HUES6 (cell line): ENCODE measurements at regions not wholly inside any gene's neighbourhood (a gene's known extent, or its start where the extent isn't known, plus 50 kb on each side); places are given as distances from the start of the nearest gene placed in this dataset.
A peak's percentile ranks its signal among the peaks of the same experiment; 100 is the strongest.

Source experiments
- H3K27ac ChIP-seq: 2 replicates; pipeline ENCODE4 v1.7.0; 2013; ENCODE audit warnings: low read depth, mild to moderate bottlenecking, low read length, inconsistent platforms
- H3K27me3 ChIP-seq: 2 replicates; pipeline ENCODE4 v1.6.1; 2013; ENCODE audit warnings: low read length; ENCODE audit not compliant: control insufficient read depth, insufficient read depth
- H3K36me3 ChIP-seq: 2 replicates; pipeline ENCODE4 v1.6.1; 2013; ENCODE audit warnings: low read length; ENCODE audit not compliant: control insufficient read depth, insufficient read depth
- H3K4me1 ChIP-seq: 2 replicates; pipeline ENCODE4 v1.6.1; 2013; ENCODE audit warnings: low read length; ENCODE audit not compliant: control insufficient read depth, insufficient read depth
- H3K4me3 ChIP-seq: 2 replicates; pipeline ENCODE4 v1.5.1; 2013; ENCODE audit warnings: low read depth, low read length
- H3K9ac ChIP-seq: one replicate; pipeline ENCODE4 v1.6.1; 2013; ENCODE audit warnings: mild to moderate bottlenecking, low read length
- H3K9me3 ChIP-seq: 2 replicates; pipeline ENCODE4 v1.6.1; 2013; ENCODE audit warnings: low read depth, low read length; ENCODE audit not compliant: control insufficient read depth, insufficient read depth

DNA sequence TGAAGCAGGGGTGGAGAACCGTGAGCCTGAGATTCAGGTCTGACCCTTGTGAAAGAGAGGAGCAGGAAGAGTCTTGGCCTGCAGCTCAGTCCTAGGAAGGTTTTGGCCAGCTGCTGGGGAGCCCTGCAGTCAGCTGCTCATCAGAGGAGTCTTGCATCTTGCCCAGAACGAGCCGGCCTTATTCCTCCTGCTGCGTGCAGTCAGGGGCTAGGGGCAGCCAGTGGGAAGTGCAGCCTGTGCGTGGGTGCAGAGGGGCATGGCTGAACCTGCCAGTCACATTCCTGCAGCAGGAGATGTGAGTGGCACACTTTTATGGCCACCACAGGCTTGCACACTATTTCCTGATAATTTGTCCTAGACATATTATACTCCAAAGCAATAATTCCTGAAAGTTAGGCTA, 278.7 kb downstream of the NPR3 start:
- no peak overlapping the region for H3K4me3 ChIP-seq
- no peaks in the 10 kb centered on the region for H3K36me3 ChIP-seq
- H3K4me1 ChIP-seq, result no peaks in the 10 kb centered on the region; the same call in 1 of the 2 replicates
- H3K27me3 ChIP-seq, result no peaks in the 10 kb centered on the region
- H3K27ac ChIP-seq, result no peak overlapping the region
- no peak overlapping the region for H3K9ac ChIP-seq
- H3K9me3 ChIP-seq, result peaks cover 5% of the 10 kb centered on the region; the same call in 1 of the 2 replicates

DNA sequence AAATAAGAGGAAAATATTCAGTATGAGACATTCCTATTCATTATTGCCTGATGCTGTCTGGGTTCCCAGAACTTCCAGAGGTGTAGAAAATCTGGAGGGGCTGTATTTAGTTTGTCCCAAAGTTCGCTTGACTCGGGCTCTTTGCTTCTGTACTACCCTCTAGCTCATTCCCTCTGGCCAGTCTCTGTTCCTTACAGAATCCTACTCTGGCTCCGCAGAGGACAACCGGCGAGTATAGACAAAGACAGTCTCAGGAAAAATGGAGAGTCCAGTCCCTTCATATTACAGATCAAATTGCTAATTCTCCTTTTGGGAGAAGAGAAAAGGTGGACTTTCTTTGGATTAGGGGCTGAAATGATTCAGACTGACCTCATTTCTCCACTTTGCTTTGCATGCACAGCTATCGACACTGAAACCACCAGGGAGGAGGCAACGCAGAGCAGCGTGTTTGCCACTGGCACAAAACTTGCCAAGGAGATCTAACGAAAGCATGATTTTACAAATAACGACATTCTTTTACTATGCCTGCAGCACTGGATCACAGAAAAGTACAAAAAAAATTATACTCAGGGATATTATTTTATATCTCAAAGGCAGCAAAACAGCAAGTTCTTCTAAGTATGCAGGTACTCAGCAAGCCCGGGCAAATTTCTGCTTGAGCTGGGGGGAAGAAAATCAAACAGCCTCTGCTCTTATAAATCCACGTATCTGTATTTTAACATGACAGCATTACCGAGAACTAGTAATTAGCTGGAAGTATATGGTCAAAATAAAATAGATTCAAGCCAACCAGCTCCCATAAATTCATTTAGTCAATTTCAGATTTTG, 279.7 kb downstream of the NPR3 start:
- H3K9ac ChIP-seq, result no peak overlapping the region
- peaks cover 5% of the 10 kb centered on the region; the same call in 1 of the 2 replicates for H3K9me3 ChIP-seq
- H3K36me3 ChIP-seq, result no peaks in the 10 kb centered on the region
- H3K27ac ChIP-seq, result no peak overlapping the region
- H3K4me3 ChIP-seq, result no peak overlapping the region
- H3K4me1 ChIP-seq, result no peaks in the 10 kb centered on the region; the same call in 1 of the 2 replicates
- H3K27me3 ChIP-seq, result no peaks in the 10 kb centered on the region

DNA sequence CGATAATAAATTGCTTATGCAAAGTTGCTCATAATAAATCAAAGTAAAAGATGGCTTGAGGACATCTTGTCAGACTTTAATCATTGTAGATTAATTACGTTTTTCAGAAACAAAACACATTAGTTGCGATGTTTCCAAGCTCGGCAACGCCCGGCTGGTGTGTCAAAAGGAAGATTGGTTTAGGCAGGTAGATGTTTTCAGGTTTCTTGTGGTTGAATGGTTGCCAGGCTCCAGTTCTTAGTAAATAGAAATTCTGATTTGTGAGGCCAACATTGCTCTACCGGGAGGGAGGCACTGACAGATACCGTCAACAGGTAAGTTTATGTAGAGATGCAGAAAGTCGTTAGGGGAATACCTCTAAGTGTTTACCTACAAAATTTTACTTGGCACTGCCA, 280.3 kb downstream of the NPR3 start:
- no peaks in the 10 kb centered on the region for H3K36me3 ChIP-seq
- no peaks in the 10 kb centered on the region for H3K27me3 ChIP-seq
- no peak overlapping the region for H3K27ac ChIP-seq
- H3K9me3 ChIP-seq, result peaks cover 2% of the 10 kb centered on the region; the same call in 1 of the 2 replicates
- H3K9ac ChIP-seq, result no peak overlapping the region
- no peak overlapping the region for H3K4me3 ChIP-seq
- H3K4me1 ChIP-seq, result no peaks in the 10 kb centered on the region; the same call in 1 of the 2 replicates

DNA sequence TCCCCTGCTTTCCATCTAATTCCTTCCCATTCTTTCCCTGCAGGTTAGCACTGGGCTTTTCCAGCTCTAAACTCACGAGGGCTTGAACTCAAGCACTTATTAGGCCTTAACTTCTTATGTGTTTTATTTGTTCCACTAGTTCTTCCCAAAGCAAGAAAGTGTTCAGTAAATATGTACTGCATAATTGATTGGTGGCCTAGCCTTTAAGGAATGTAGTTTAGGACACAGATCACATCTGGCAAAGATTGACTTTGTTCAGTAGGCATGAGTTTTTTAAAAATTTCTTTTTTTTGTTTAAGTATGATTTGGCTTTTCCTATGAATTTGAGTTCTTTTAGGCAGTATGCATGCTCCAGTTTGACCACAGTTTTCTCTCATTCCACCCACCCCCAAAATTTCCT, 285.2 kb downstream of the NPR3 start:
- Histone ChIP-seq H3K27me3 (no peaks in the 10 kb centered on the region), H3K36me3 (no peaks in the 10 kb centered on the region), H3K9ac (no peak overlapping the region)

DNA sequence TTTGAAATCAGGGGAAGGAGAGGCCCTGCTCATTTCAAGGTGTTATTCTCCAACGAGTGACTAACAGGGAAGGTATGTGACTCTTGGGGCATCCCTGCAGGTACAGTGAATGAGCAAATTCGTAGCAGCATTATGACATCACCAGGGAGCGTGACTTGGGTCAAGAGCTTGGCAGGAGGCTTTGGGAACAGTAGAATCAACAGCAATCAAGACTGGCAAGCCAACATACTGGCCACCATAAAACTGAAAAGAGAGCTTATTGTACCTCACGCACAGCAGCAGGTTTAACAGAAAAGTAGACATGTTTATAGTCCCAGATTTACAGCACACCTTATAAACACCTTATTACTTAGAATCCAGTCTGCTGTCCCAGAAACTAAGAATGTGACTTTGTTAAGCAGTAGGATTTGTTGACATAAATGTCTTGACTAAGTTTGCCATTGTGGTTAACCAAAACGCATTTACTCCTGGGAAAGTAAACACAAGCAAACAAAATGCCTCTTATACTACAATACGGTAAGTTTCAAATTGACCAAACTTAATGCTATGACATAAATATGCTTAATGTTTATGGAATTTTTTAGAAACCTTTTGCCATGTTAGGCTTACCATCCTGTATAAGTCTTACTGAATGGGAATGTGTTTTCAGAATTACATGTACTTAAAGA, 297.8 kb downstream of the NPR3 start:
- Histone ChIP-seq H3K4me3 (no peak overlapping the region), H3K9ac (no peak overlapping the region), H3K27ac (peak overlapping the region; percentile 20; the same call in 1 of the 2 replicates), H3K9me3 (peaks cover 7% of the 10 kb centered on the region; the same call in 1 of the 2 replicates), H3K36me3 (no peaks in the 10 kb centered on the region), H3K27me3 (no peaks in the 10 kb centered on the region), H3K4me1 (peaks cover 7% of the 10 kb centered on the region)

More for the DNA sequence above, 285.2 kb downstream of the NPR3 start:
- Histone ChIP-seq H3K27ac (no peak overlapping the region), H3K4me3 (no peak overlapping the region), H3K4me1 (no peaks in the 10 kb centered on the region), H3K9me3 (no peaks in the 10 kb centered on the region)

DNA sequence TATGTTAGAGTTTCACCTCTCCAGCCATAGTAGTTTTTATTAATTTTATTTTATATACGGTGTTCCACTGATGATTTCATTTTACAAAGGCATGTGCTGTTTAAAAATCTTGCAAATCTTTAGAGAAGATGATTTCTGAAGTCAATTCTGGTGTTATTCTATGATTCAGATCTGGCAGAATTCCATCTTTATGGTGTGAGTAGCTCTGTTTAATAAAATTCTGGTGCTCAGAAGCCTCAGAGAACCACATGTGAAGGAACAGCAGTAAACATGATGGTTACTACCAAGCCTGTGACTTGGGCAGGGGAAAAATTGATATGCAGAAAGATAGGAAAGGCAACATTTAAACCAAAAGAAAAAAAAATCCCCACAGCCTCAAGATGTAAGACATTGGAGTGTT, 299.7 kb downstream of the NPR3 start:
- Histone ChIP-seq H3K27ac (no peak overlapping the region), H3K4me1 (peaks cover 7% of the 10 kb centered on the region), H3K36me3 (no peaks in the 10 kb centered on the region), H3K4me3 (no peak overlapping the region), H3K9me3 (peaks cover 16% of the 10 kb centered on the region), H3K9ac (no peak overlapping the region), H3K27me3 (no peaks in the 10 kb centered on the region)

DNA sequence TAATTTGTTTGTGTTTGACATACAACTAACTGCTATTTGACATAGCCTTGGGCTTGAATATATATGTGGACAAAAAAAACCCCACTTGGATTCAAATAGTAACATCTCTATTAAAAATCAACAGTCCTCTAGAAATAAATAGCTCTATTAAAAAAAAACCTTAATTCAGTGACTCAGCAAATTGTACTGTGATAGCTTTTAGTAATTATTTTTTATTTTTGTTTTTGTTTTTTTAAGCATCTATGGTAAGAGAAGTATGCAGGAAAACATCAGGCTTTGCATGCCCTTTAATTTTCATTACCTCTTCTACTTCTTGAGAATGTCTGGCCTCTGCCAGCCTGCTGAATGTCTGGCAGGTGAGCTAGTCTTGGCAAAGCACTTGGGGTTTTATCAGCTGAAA, 300.7 kb downstream of the NPR3 start:
- Histone ChIP-seq H3K9me3 (peaks cover 19% of the 10 kb centered on the region), H3K27me3 (no peaks in the 10 kb centered on the region), H3K9ac (no peak overlapping the region), H3K27ac (no peak overlapping the region), H3K36me3 (no peaks in the 10 kb centered on the region), H3K4me1 (peaks cover 7% of the 10 kb centered on the region), H3K4me3 (no peak overlapping the region)

DNA sequence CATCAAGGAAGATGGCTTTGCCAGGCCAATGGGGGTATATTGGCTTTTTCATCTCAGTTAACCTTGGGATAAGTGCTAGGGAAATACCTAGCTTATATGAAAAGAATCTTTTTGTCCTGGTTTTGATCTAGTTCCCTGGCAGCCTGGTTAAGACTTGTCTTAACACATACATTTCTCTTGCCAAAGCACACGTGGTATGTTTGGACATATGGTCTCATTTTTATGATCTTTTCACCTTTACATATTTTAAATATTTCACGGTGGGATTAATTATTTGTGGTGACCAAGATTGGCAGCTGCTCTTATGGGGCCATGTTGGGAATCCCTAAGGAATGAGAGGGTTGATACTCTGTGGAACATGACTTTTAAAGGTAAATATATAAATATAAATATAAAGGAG, 312.5 kb downstream of the NPR3 start:
- no peaks in the 10 kb centered on the region for H3K36me3 ChIP-seq
- H3K4me1 ChIP-seq, result no peaks in the 10 kb centered on the region
- no peak overlapping the region for H3K4me3 ChIP-seq
- H3K9ac ChIP-seq, result no peak overlapping the region
- no peaks in the 10 kb centered on the region for H3K27me3 ChIP-seq
- no peak overlapping the region for H3K27ac ChIP-seq
- H3K9me3 ChIP-seq, result no peaks in the 10 kb centered on the region

DNA sequence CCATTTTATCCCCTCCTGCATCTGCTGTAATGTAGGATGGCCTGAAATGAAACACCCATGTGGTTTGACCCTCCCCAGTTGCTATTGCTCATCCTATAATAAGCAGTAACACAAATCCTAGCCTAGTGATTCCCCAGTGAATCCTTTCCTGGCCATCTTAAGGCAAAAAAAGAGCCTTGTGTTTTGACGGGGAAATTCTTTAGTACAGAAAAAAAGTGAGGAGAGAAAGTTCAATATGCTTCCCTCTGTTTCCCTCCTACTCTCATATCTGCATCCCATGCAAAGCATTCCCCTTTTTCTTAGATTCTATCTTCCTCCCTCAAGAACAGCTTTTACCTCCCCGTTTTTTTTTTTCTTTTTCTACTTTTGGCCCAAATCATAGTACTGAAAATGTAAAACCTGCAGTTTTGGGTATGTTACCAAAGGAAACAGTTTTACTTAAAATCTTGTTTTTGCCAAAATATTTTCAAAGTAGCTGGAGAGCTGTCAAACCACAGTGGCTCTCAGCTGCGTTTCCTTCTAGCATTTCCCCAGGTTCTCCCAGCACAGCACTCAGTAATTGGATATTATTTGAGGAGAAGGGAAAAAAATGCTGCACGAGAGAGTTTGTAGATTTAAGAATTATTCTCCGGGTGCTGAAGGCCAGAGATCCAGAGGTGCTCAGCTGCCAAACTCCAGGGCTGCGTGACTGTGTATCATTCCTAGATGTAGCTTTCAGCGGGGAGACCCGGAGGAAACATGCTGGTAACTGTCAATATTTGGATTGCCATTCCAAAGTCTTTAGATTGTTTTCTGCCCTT, 321.4 kb downstream of the NPR3 start:
- no peaks in the 10 kb centered on the region for H3K36me3 ChIP-seq
- H3K27me3 ChIP-seq, result no peaks in the 10 kb centered on the region
- no peak overlapping the region for H3K4me3 ChIP-seq
- no peaks in the 10 kb centered on the region for H3K9me3 ChIP-seq
- no peak overlapping the region for H3K9ac ChIP-seq
- H3K27ac ChIP-seq, result no peak overlapping the region
- no peaks in the 10 kb centered on the region for H3K4me1 ChIP-seq

DNA sequence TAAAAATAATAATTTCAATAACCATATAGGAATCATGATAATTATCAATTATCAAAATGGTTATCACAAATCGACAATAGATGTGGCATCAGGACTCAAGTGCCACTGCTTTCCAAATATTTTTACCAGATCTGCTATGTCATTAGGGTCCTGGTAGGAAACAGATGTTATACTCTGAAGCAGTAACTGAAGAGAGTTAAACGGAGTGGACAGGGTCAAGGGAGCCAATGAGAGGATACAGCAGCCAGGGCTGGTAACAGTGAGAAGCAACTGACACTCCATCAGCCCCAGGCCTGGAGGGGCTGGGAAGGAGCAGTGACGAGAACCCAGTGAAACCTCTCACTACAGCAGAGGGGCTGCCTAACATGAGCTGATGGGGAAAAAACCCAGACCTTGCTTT, 322.4 kb downstream of the NPR3 start:
- Histone ChIP-seq H3K9me3 (no peaks in the 10 kb centered on the region), H3K9ac (no peak overlapping the region), H3K27me3 (no peaks in the 10 kb centered on the region), H3K4me3 (no peak overlapping the region), H3K4me1 (no peaks in the 10 kb centered on the region), H3K36me3 (no peaks in the 10 kb centered on the region), H3K27ac (no peak overlapping the region)

DNA sequence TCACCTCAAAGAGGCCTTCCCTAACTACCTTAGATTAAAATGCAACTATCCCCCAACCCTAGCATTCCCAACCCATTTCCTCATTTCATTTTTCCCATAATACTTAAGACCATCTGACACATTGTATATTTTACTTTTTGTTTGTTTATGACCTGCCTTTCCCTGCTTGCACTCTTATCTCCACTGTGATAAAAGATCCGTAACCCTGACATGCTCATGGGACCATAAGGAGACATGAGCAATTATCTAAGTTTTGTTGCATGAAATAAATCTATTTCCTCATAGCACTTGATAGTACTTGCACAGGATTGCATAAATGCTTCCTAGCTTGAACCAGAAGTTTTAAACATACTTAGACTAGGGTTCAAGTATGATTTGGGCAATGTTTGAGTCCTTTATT, 323.7 kb downstream of the NPR3 start:
- no peak overlapping the region for H3K9ac ChIP-seq

More for the DNA sequence above, 323.7 kb downstream of the NPR3 start:
- Histone ChIP-seq H3K27ac (no peak overlapping the region), H3K9me3 (no peaks in the 10 kb centered on the region), H3K27me3 (no peaks in the 10 kb centered on the region), H3K36me3 (no peaks in the 10 kb centered on the region), H3K4me3 (no peak overlapping the region), H3K4me1 (no peaks in the 10 kb centered on the region)
